ENCODE measurements at regions not wholly inside any gene's neighbourhood (a gene's known extent, or its start where the extent isn't known, plus 50 kb on each side); places are given as distances from the start of the nearest gene placed in this dataset.
"Not testable (repeated sequence)": the region's sequence is repeated elsewhere in the genome, so short reads cannot be mapped to it uniquely, and the experiment has no call there.

DNA sequence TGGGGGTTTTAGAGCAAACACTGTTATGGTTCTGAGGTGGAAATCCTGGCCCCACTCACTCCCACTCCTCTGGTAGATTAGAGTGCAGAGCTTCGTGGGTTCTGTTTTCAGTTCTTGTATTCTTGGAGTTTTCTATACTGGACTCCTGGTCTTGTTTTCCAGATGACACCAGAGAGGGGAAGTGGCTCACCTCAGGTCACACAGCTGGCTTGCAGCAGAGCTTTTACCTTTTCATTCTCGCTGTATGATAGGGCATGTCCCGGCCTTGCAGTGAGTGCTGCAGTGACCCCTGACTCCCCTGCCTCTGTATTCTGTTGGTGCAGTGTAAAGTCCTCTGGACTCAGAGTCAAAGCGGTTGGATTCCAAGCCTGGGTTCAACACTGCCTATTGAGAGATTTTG, 148.9 kb upstream of the MEX3C start:
- Histone ChIP-seq H3K4me3 (ENCODE audit: low read depth, low read length) (no peak overlapping the region), H3K36me3 (ENCODE audit: control insufficient read depth, insufficient read depth, low read length) (no peaks in the 10 kb centered on the region), H3K79me2 (no peaks in the 10 kb centered on the region), H2AFZ (no peak overlapping the region), H3K9ac (no peak overlapping the region), H3K4me2 (ENCODE audit: low read length) (no peak overlapping the region), H3K27ac (no peak overlapping the region), H3K27me3 (ENCODE audit: control insufficient read depth, insufficient read depth, low read length) (no peaks in the 10 kb centered on the region), H3K4me1 (no peaks in the 10 kb centered on the region), H3K9me3 (ENCODE audit: control insufficient read depth, low read length) (no peaks in the 10 kb centered on the region)
- no peak for TF ChIP-seq CTCF (IDR thresholded peaks at IDR 0.05)

GRCh38 chr18:51350081-51350480, 152.6 kb upstream of the MEX3C start:
- no peaks in the 10 kb centered on the region for H3K4me1 ChIP-seq
- no peak overlapping the region for H3K4me2 ChIP-seq (ENCODE audit: low read length)
- H2AFZ ChIP-seq, result no peak overlapping the region
- TF ChIP-seq CTCF (IDR thresholded peaks at IDR 0.05), result no peak
- no peaks in the 10 kb centered on the region for H3K36me3 ChIP-seq (ENCODE audit: control insufficient read depth, insufficient read depth, low read length)
- H3K27me3 ChIP-seq (ENCODE audit: control insufficient read depth, insufficient read depth, low read length), result no peaks in the 10 kb centered on the region
- no peak overlapping the region for H3K4me3 ChIP-seq (ENCODE audit: low read depth, low read length)
- H3K27ac ChIP-seq, result no peak overlapping the region
- no peaks in the 10 kb centered on the region for H3K79me2 ChIP-seq
- no peaks in the 10 kb centered on the region for H3K9me3 ChIP-seq (ENCODE audit: control insufficient read depth, low read length)
- H3K9ac ChIP-seq, result no peak overlapping the region

DNA sequence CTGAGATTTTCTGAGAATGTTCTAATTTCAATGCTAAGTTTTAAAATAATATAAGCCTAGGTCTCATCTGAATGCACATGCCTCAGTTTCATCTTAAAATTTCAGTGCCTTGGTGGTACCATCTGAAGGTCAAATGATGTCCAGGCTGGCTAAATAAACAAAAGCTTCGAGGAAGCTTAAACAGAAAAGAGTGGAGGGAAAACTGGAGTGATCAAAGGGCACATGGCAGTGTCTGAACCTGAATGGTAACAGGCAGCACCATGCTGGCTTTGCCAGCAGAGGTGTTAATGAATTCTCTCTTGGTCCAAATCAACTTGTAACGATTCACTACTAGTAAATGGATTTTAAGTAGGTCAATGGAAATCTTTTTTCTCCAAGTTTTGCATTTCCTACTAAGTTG, 158.4 kb upstream of the MEX3C start:
- H3K4me1 ChIP-seq, result no peaks in the 10 kb centered on the region
- no peaks in the 10 kb centered on the region for H3K27me3 ChIP-seq (ENCODE audit: control insufficient read depth, insufficient read depth, low read length)
- H3K36me3 ChIP-seq (ENCODE audit: control insufficient read depth, insufficient read depth, low read length), result no peaks in the 10 kb centered on the region
- H3K9me3 ChIP-seq (ENCODE audit: control insufficient read depth, low read length), result no peaks in the 10 kb centered on the region
- H3K27ac ChIP-seq, result no peak overlapping the region
- H3K79me2 ChIP-seq, result no peaks in the 10 kb centered on the region
- no peak overlapping the region for H3K9ac ChIP-seq
- H2AFZ ChIP-seq, result no peak overlapping the region
- no peak overlapping the region for H3K4me3 ChIP-seq (ENCODE audit: low read depth, low read length)
- no peak for TF ChIP-seq CTCF (IDR thresholded peaks at IDR 0.05)
- H3K4me2 ChIP-seq (ENCODE audit: low read length), result no peak overlapping the region

GRCh38 chr18:51360301-51360700, 162.8 kb upstream of the MEX3C start:
- H3K9me3 ChIP-seq (ENCODE audit: control insufficient read depth, low read length); H3K27me3 ChIP-seq (ENCODE audit: control insufficient read depth, insufficient read depth, low read length); H3K9ac ChIP-seq; H3K27ac ChIP-seq; H3K4me1 ChIP-seq; H3K4me3 ChIP-seq (ENCODE audit: low read depth, low read length); H3K4me2 ChIP-seq (ENCODE audit: low read length); H3K79me2 ChIP-seq; H2AFZ ChIP-seq; H3K36me3 ChIP-seq (ENCODE audit: control insufficient read depth, insufficient read depth, low read length): not testable (repeated sequence)

GRCh38 chr18:51361130-51361860, 163.8 kb upstream of the MEX3C start:
- H3K4me3 ChIP-seq (ENCODE audit: low read depth, low read length), result no peak overlapping the region
- no peaks in the 10 kb centered on the region for H3K9me3 ChIP-seq (ENCODE audit: control insufficient read depth, low read length)
- no peaks in the 10 kb centered on the region for H3K79me2 ChIP-seq
- H3K4me2 ChIP-seq (ENCODE audit: low read length), result no peak overlapping the region
- TF ChIP-seq CTCF (IDR thresholded peaks at IDR 0.05), result no peak
- no peaks in the 10 kb centered on the region for H3K27me3 ChIP-seq (ENCODE audit: control insufficient read depth, insufficient read depth, low read length)
- no peaks in the 10 kb centered on the region for H3K4me1 ChIP-seq
- no peak overlapping the region for H2AFZ ChIP-seq
- no peak overlapping the region for H3K27ac ChIP-seq
- H3K9ac ChIP-seq, result no peak overlapping the region
- no peaks in the 10 kb centered on the region for H3K36me3 ChIP-seq (ENCODE audit: control insufficient read depth, insufficient read depth, low read length)

All from parathyroid adenoma (tissue), 2 donors.